ENCODE measurements at regions not wholly inside any gene's neighbourhood (a gene's known extent, or its start where the extent isn't known, plus 50 kb on each side); places are given as distances from the start of the nearest gene placed in this dataset.

DNA sequence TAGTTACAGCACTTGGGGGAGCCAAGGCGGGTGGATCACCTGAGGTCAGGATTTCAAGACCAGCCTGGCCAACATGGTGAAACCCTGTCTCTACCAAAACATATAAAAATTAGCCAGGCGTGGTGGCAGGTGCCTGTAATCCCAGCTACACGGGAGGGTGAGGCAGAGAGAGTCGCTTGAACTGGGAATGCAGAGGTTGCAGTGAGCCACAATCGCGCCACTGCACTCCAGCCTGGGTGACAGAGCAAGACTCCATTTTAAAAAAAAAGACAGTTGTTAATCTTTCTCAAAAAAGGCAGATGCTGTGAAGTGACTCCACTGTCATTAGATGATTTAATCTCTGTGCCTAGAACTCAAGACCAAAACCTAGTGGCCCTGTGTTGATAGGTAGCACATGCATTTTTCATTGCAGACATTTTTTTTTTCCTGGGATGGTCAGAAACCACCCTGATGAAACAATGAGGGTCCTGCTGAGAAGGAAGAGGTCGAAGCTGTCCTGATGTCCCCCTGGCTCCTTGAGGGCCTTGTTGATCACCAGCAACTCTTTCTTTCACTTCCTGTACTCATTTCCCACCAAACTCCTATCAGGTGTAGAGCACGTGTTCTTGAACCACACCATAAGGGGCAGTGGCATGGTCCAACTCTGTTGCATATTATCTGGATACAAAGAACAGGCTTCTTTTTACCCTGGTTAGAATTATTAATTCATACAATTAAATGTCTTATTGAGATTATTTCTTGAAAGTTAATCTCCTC, 382.2 kb downstream of the ICE1 start:
- Histone ChIP-seq H3K4me1 (ENCODE audit: control insufficient read depth in 2 of 2, insufficient read depth in 2 of 2, low read length in 2 of 2) (no peaks in the 10 kb centered on the region), H3K4me3 (ENCODE audit: low read length in 2 of 2) (no peak overlapping the region)

DNA sequence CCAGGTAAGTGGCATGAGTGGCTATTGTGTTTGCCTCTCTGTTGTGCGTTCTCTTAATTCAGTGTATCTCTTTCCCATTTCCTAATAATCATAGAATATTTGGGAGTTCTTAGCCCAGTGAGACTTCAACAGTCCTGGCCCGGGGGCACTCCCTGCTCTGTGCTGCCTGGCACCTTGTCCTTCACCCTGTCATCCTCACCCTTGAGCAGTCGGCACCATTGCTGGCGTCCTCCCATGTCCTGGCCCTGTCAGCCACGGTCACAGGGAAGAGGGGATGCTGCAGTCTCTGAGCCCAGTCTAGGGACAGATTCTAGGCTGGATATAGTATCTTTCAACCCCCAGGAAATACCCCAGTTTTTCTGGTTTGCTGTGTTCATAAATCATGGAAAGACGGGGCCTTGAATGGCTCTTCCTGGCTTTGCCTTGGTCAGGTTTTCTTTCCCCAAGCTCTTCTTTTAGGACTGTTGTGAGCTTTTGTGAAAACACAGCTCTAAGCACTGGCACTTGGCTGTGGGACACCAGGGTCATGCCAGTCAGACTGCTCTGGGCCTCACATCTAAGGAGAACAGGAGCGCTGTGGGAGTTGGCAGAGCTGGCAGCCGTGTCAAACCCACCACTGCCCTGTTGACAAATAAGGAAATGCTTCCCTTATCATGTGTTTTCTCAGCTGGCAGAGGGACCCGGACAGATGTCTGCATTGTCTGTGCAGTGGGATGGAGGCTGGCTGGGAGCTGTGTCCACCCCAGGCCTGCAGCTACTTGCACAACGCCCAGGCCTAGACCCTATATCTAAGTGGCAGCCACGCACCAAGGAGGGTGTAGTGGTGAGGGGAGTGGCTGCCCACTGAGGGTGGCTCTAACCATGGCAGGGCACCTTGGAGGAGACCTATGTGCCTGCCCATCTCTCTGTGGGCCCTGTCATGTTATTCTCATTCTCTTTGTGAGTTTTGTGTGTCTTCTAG, 378.6 kb downstream of the ICE1 start:
- H3K36me3 ChIP-seq (ENCODE audit: control insufficient read depth in 2 of 2, insufficient read depth in 2 of 2, low read length in 2 of 2), result no peaks in the 10 kb centered on the region
- H3K4me1 ChIP-seq (ENCODE audit: control insufficient read depth in 2 of 2, insufficient read depth in 2 of 2, low read length in 2 of 2), result no peaks in the 10 kb centered on the region
- H3K27me3 ChIP-seq (ENCODE audit: control insufficient read depth in 2 of 2, insufficient read depth in 2 of 2, low read length in 2 of 2), result no peaks in the 10 kb centered on the region
- no peak overlapping the region for H3K9ac ChIP-seq (ENCODE audit: low read depth in 1 of 2, low read length in 2 of 2)
- no peak overlapping the region for H3K4me3 ChIP-seq (ENCODE audit: low read length in 2 of 2)
- H3K9me3 ChIP-seq (ENCODE audit: control insufficient read depth in 2 of 2, low read length in 2 of 2), result no peaks in the 10 kb centered on the region
- no peak overlapping the region for H3K27ac ChIP-seq (ENCODE audit: low read depth in 2 of 2, low read length in 2 of 2)

More for the DNA sequence above, 382.2 kb downstream of the ICE1 start:
- no peaks in the 10 kb centered on the region for H3K36me3 ChIP-seq (ENCODE audit: control insufficient read depth in 2 of 2, insufficient read depth in 2 of 2, low read length in 2 of 2)
- H3K27ac ChIP-seq (ENCODE audit: low read depth in 2 of 2, low read length in 2 of 2), result no peak overlapping the region
- H3K9ac ChIP-seq (ENCODE audit: low read depth in 1 of 2, low read length in 2 of 2), result no peak overlapping the region
- peaks cover 0 to 3% of the 10 kb centered on the region in 2 donors for H3K9me3 ChIP-seq (ENCODE audit: control insufficient read depth in 2 of 2, low read length in 2 of 2)
- no peaks in the 10 kb centered on the region for H3K27me3 ChIP-seq (ENCODE audit: control insufficient read depth in 2 of 2, insufficient read depth in 2 of 2, low read length in 2 of 2)

DNA sequence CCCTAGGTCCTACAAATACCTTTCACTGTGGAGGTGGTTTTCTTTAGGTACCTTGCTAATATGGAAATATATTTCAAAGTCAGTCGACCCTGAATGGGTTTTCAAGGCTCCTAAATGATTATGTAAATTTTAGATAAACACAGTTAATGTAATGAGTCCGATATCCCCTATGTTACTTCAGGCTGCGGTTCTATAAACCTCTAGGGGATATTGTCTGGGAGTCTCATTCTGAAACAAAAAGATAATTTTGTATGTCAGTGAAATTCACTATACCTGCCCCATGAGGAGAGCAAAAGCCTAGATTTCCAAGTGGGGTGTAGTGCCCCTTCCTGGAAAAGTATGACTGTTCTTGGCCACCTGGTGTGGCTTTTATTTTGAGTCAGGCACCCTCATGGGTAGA, 377.3 kb downstream of the ICE1 start:
- no peak overlapping the region for H3K4me3 ChIP-seq (ENCODE audit: low read length in 2 of 2)
- H3K36me3 ChIP-seq (ENCODE audit: control insufficient read depth in 2 of 2, insufficient read depth in 2 of 2, low read length in 2 of 2), result no peaks in the 10 kb centered on the region
- H3K27ac ChIP-seq (ENCODE audit: low read depth in 2 of 2, low read length in 2 of 2), result no peak overlapping the region
- peaks cover 0 to 3% of the 10 kb centered on the region in 2 donors for H3K9me3 ChIP-seq (ENCODE audit: control insufficient read depth in 2 of 2, low read length in 2 of 2)
- no peaks in the 10 kb centered on the region for H3K27me3 ChIP-seq (ENCODE audit: control insufficient read depth in 2 of 2, insufficient read depth in 2 of 2, low read length in 2 of 2)
- H3K4me1 ChIP-seq (ENCODE audit: control insufficient read depth in 2 of 2, insufficient read depth in 2 of 2, low read length in 2 of 2), result no peaks in the 10 kb centered on the region
- H3K9ac ChIP-seq (ENCODE audit: low read depth in 1 of 2, low read length in 2 of 2), result no peak overlapping the region

DNA sequence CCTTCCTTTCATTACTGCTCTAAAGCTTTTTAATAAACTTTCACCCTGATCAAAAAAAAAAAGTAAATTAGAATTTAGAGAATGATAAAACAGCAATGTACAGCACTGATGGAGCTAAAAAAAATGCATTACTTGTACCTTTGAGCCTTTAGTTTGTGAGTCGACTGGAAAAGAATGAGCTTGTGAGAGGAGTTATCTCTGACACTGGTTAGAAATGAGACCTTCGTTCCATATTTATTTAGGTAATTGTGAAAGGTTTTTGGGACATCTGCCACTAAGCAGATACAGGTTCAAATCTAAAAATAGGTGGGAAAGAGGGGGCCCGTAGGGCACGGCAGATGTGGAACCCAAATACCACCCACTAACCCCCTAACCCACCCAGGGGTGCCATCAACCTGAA, 376.8 kb downstream of the ICE1 start:
- H3K9ac ChIP-seq (ENCODE audit: low read depth in 1 of 2, low read length in 2 of 2), result no peak overlapping the region
- no peaks in the 10 kb centered on the region for H3K36me3 ChIP-seq (ENCODE audit: control insufficient read depth in 2 of 2, insufficient read depth in 2 of 2, low read length in 2 of 2)
- H3K4me1 ChIP-seq (ENCODE audit: control insufficient read depth in 2 of 2, insufficient read depth in 2 of 2, low read length in 2 of 2), result no peaks in the 10 kb centered on the region
- no peaks in the 10 kb centered on the region for H3K27me3 ChIP-seq (ENCODE audit: control insufficient read depth in 2 of 2, insufficient read depth in 2 of 2, low read length in 2 of 2)
- no peak overlapping the region for H3K27ac ChIP-seq (ENCODE audit: low read depth in 2 of 2, low read length in 2 of 2)
- peaks cover 0 to 3% of the 10 kb centered on the region in 2 donors for H3K9me3 ChIP-seq (ENCODE audit: control insufficient read depth in 2 of 2, low read length in 2 of 2)
- H3K4me3 ChIP-seq (ENCODE audit: low read length in 2 of 2), result no peak overlapping the region

DNA sequence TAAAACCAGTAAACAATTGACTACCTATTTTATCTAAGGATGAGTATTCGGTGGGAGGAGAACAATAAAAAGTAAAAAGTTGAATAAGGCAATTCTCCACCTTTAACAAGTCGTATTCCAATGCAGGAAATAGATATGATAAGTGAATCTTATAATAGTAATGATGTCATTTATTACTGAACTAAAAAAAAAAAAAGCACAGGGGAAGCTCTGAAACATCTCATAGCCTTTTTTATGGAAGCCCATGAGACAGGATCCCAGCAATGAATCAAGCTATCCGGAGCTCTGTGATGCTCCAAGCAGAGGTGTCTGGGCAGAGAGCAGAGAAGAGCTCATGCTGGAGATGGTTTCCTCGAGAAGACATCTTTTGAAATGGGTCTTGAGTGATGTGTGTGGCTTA, 376.0 kb downstream of the ICE1 start:
- peaks cover 0 to 3% of the 10 kb centered on the region in 2 donors for H3K9me3 ChIP-seq (ENCODE audit: control insufficient read depth in 2 of 2, low read length in 2 of 2)

DNA sequence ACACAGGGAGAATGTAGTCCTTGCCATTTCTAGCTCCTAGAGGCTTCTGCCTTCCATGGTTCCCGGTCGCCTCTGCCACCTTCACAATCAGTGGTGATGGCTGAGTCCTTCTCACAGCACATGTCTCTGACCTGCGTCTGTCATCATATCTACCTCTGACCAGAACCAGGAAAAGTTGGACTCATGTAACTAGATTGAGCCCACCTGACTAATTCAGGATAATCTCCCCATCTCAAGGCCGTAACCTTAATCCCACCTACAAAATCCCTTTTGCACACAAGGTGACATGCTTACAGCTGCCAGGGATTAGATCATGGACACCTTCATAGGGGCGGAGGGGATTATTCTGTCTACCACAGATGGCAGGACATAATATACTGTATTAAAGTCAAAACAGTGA, 375.6 kb downstream of the ICE1 start:
- peaks cover 0 to 3% of the 10 kb centered on the region in 2 donors for H3K9me3 ChIP-seq (ENCODE audit: control insufficient read depth in 2 of 2, low read length in 2 of 2)
- H3K36me3 ChIP-seq (ENCODE audit: control insufficient read depth in 2 of 2, insufficient read depth in 2 of 2, low read length in 2 of 2), result no peaks in the 10 kb centered on the region
- no peak overlapping the region for H3K27ac ChIP-seq (ENCODE audit: low read depth in 2 of 2, low read length in 2 of 2)
- H3K27me3 ChIP-seq (ENCODE audit: control insufficient read depth in 2 of 2, insufficient read depth in 2 of 2, low read length in 2 of 2), result no peaks in the 10 kb centered on the region
- no peak overlapping the region for H3K4me3 ChIP-seq (ENCODE audit: low read length in 2 of 2)
- no peaks in the 10 kb centered on the region for H3K4me1 ChIP-seq (ENCODE audit: control insufficient read depth in 2 of 2, insufficient read depth in 2 of 2, low read length in 2 of 2)
- no peak overlapping the region for H3K9ac ChIP-seq (ENCODE audit: low read depth in 1 of 2, low read length in 2 of 2)

More for the DNA sequence above, 376.0 kb downstream of the ICE1 start:
- H3K4me1 ChIP-seq (ENCODE audit: control insufficient read depth in 2 of 2, insufficient read depth in 2 of 2, low read length in 2 of 2), result no peaks in the 10 kb centered on the region
- no peak overlapping the region for H3K27ac ChIP-seq (ENCODE audit: low read depth in 2 of 2, low read length in 2 of 2)
- H3K36me3 ChIP-seq (ENCODE audit: control insufficient read depth in 2 of 2, insufficient read depth in 2 of 2, low read length in 2 of 2), result no peaks in the 10 kb centered on the region
- H3K9ac ChIP-seq (ENCODE audit: low read depth in 1 of 2, low read length in 2 of 2), result no peak overlapping the region
- no peak overlapping the region for H3K4me3 ChIP-seq (ENCODE audit: low read length in 2 of 2)
- H3K27me3 ChIP-seq (ENCODE audit: control insufficient read depth in 2 of 2, insufficient read depth in 2 of 2, low read length in 2 of 2), result no peaks in the 10 kb centered on the region

DNA sequence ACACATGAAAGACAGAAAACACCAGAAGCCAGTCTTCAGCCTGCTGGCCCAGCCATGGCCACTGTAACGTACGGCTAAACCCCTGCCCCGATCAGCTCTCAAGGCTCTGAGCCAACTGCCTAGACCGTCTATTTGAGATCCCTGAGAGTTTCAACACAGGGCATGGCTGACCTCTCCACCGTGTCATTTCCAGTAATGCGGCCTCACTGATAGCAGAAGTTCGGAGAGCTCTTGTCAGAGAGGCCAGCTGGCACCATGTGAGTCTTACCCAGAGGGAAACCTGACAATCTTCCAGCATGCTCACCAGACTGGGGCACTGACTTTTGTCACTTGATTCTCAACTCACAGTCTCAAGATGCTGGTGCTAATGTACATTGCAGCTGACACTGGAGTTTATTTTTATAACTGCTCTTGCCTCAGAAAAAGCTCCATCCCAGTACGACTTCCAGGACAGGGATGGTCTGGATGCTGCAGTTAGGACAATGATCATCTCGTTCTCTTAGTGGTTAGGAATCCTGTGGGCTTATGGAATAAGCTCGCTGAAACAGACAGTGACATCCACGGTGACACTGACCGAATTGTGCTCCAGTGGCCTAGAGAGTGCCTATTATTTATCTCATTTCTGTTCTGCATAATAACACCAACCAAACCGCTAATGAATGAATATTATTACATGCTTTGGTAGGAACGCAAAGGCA, 372.7 kb downstream of the ICE1 start:
- Histone ChIP-seq H3K9ac (ENCODE audit: low read depth in 1 of 2, low read length in 2 of 2) (no peak overlapping the region), H3K4me3 (ENCODE audit: low read length in 2 of 2) (no peak overlapping the region), H3K27ac (ENCODE audit: low read depth in 2 of 2, low read length in 2 of 2) (no peak overlapping the region)

DNA sequence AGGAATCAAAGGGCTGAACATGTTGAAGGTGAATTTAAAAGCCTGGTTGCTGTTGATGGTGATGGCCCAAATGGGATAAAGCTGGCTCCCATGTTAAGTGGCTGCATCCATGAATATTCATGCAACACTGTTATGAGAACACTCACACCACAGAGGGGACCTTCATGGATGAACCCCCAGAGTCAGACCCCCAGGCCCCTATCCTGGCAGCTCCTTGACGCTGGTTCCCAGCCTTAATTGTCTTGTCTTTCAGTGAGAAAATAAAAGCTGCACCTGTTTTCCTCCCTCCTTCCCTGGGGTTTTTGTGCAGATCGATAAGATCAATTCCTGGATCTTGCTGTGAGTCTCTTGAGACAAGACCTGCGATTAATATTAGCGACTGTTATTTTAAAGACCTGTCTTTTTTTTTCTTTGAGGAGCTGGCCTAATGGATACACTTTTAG, 371.7 kb downstream of the ICE1 start:
- H3K27me3 ChIP-seq (ENCODE audit: control insufficient read depth in 2 of 2, insufficient read depth in 2 of 2, low read length in 2 of 2), result no peaks in the 10 kb centered on the region
- H3K9me3 ChIP-seq (ENCODE audit: control insufficient read depth in 2 of 2, low read length in 2 of 2), result peaks cover 0 to 3% of the 10 kb centered on the region in 2 donors
- no peak overlapping the region for H3K27ac ChIP-seq (ENCODE audit: low read depth in 2 of 2, low read length in 2 of 2)
- H3K9ac ChIP-seq (ENCODE audit: low read depth in 1 of 2, low read length in 2 of 2), result no peak overlapping the region
- no peaks in the 10 kb centered on the region for H3K4me1 ChIP-seq (ENCODE audit: control insufficient read depth in 2 of 2, insufficient read depth in 2 of 2, low read length in 2 of 2)
- H3K36me3 ChIP-seq (ENCODE audit: control insufficient read depth in 2 of 2, insufficient read depth in 2 of 2, low read length in 2 of 2), result no peaks in the 10 kb centered on the region
- H3K4me3 ChIP-seq (ENCODE audit: low read length in 2 of 2), result no peak overlapping the region

More for the DNA sequence above, 372.7 kb downstream of the ICE1 start:
- no peaks in the 10 kb centered on the region for H3K4me1 ChIP-seq (ENCODE audit: control insufficient read depth in 2 of 2, insufficient read depth in 2 of 2, low read length in 2 of 2)
- H3K9me3 ChIP-seq (ENCODE audit: control insufficient read depth in 2 of 2, low read length in 2 of 2), result peaks cover 0 to 3% of the 10 kb centered on the region in 2 donors
- H3K27me3 ChIP-seq (ENCODE audit: control insufficient read depth in 2 of 2, insufficient read depth in 2 of 2, low read length in 2 of 2), result no peaks in the 10 kb centered on the region
- H3K36me3 ChIP-seq (ENCODE audit: control insufficient read depth in 2 of 2, insufficient read depth in 2 of 2, low read length in 2 of 2), result no peaks in the 10 kb centered on the region

DNA sequence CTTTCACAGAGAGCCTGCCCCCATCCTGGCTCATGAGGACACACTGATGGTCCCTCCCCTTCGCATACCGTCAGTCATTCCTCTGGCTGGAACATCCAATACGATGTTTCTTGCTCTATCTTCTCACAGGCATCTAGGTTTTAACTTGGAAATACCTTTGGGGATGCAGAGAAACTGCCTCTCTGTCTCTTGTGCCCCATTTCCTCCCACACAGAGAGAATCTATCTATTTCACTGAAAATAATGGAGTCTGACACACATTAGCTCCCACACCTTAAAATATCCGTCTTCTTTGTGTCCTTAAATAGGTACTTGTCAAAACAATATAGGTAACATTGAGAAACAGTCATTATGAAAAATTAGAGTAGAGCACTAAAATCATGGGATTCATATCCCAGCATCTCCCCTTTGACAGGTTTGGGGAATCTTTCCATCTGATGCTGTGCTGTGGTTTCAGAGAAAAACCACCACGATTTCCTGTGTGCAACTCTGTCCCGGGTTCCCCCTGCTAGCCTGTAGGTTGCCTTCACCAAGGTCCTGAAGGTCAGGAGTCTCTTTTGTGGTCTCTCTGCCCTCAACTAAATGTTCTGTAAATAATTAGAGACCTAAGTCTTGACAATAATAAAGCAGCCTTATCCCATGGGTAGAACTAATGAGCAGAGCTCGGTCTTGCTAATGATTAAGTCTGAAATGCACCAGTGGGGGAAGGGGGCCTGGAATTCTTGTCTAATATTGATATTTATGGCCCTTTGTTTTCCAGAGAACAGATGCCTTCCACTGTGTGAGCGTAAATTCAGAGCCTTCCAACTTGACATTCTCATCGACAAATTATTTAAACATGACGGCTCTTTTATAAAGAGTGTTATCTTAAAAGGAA, 371.0 kb downstream of the ICE1 start:
- H3K9ac ChIP-seq (ENCODE audit: low read depth in 1 of 2, low read length in 2 of 2), result no peak overlapping the region
- no peak overlapping the region for H3K4me3 ChIP-seq (ENCODE audit: low read length in 2 of 2)
- H3K27ac ChIP-seq (ENCODE audit: low read depth in 2 of 2, low read length in 2 of 2), result no peak overlapping the region
- H3K9me3 ChIP-seq (ENCODE audit: control insufficient read depth in 2 of 2, low read length in 2 of 2), result peaks cover 0 to 3% of the 10 kb centered on the region in 2 donors
- no peaks in the 10 kb centered on the region for H3K27me3 ChIP-seq (ENCODE audit: control insufficient read depth in 2 of 2, insufficient read depth in 2 of 2, low read length in 2 of 2)
- no peaks in the 10 kb centered on the region for H3K36me3 ChIP-seq (ENCODE audit: control insufficient read depth in 2 of 2, insufficient read depth in 2 of 2, low read length in 2 of 2)
- no peaks in the 10 kb centered on the region for H3K4me1 ChIP-seq (ENCODE audit: control insufficient read depth in 2 of 2, insufficient read depth in 2 of 2, low read length in 2 of 2)

Measured in mucosa of rectum (tissue), 2 donors.